ENCODE measurements at regions not wholly inside any gene's neighbourhood (a gene's known extent, or its start where the extent isn't known, plus 50 kb on each side); places are given as distances from the start of the nearest gene placed in this dataset.

DNA sequence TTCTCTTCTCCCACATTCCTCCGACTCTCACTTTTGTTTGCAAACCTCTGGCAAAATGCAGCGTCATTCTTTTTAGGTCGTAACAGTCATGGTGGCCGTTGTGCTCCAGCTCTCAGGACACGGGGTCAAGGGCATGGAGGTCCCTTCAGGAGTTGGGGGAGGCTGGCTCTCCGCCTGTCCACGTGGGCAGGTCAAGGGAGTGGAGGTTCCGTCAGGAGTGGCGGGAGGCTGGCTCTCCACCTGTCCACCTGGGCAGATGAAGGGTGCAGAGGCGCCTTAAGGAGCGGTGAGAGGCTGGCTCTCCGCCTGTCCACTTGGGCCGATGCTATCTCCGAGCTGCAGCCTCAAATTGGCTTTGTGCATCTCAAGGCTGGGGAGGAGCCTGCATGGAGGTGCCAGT lies 98.0 kb downstream of the ERMARD start:
- no peak for DNase-seq
- WGBS (ENCODE audit: low lambda C conversion rate): 51% methylated on average over 13 of the region's 14 CpGs
- no peaks in the 10 kb centered on the region for H3F3A ChIP-seq (replicated peaks; ENCODE audit: insufficient read depth)
- no peak overlapping the region for H3K27ac ChIP-seq (ENCODE audit: low read depth in 2 of 2, low read length in 1 of 2)
- H3K4me3 ChIP-seq (ENCODE audit: low read depth in 2 of 2, low read length in 1 of 2): no peak overlapping the region
- no peak overlapping the region for H3K9ac ChIP-seq
- no peaks in the 10 kb centered on the region for H3K4me1 ChIP-seq (ENCODE audit: control insufficient read depth in 1 of 2, insufficient read depth in 2 of 2, low read depth in 1 of 2, low read length in 1 of 2)
- H3K4me2 ChIP-seq: no peak overlapping the region
- ChIA-PET POLR2A (no interaction called here), CTCF (interaction anchor here (0.6 to 4.4 kb wide), 3 partner anchors 11 to 680 kb away, joined by 3 to 21 read pairs (median 3); no protein-coding TSS in a partner anchor)
- no peaks in the 10 kb centered on the region for H3K79me2 ChIP-seq (ENCODE audit: insufficient read depth)
- H3K27me3 ChIP-seq (ENCODE audit: insufficient read depth): no peaks in the 10 kb centered on the region
- no peaks in the 10 kb centered on the region for H4K20me1 ChIP-seq (ENCODE audit: insufficient read depth)
- no peaks in the 10 kb centered on the region for H3K36me3 ChIP-seq (replicated peaks in 1 of 2; ENCODE audit: control insufficient read depth in 1 of 2, insufficient read depth in 2 of 2, low read length in 1 of 2)
- H3K9me2 ChIP-seq: no peaks in the 10 kb centered on the region
- TF ChIP-seq CHD2 (IDR thresholded peaks at IDR 0.05; ENCODE audit: low read length, partially characterized antibody) (no peak), FOXJ3 (CRISPR knock-in tag; IDR thresholded peaks at IDR 0.05) (no peak), JUND (IDR thresholded peaks at IDR 0.05) (no peak), TEAD4 (IDR thresholded peaks at IDR 0.05; ENCODE audit: borderline replicate concordance, insufficient read depth) (no peak), RFX5 (IDR thresholded peaks at IDR 0.05; ENCODE audit: low read length) (no peak), SMC3 (IDR thresholded peaks at IDR 0.05; ENCODE audit: low read depth, low read length) (no peak), NRF1 (IDR thresholded peaks at IDR 0.05; ENCODE audit: low read depth, low read length) (no peak), EZH2phosphoT487 (IDR thresholded peaks at IDR 0.05; ENCODE audit: borderline replicate concordance, low read depth) (no peak), TAF1 (IDR thresholded peaks at IDR 0.05; ENCODE audit: borderline replicate concordance, low read depth, low read length) (no peak), POLR2AphosphoS5 (IDR thresholded peaks at IDR 0.05; ENCODE audit: low read depth, low read length) (no peak), RXRA (IDR thresholded peaks at IDR 0.05; ENCODE audit: borderline replicate concordance, low read depth) (no peak), TCF12 (IDR thresholded peaks at IDR 0.05) (no peak), EP300 (IDR thresholded peaks at IDR 0.05; ENCODE audit: borderline replicate concordance in 1 of 2, low read depth in 1 of 2, low read length in 1 of 2) (no peak), MXI1 (IDR thresholded peaks at IDR 0.05; ENCODE audit: low read depth, low read length) (no peak), SIN3A (IDR thresholded peaks at IDR 0.05; ENCODE audit: borderline replicate concordance, low read depth, low read length) (no peak)
- TF ChIP-seq, protein P1, sequence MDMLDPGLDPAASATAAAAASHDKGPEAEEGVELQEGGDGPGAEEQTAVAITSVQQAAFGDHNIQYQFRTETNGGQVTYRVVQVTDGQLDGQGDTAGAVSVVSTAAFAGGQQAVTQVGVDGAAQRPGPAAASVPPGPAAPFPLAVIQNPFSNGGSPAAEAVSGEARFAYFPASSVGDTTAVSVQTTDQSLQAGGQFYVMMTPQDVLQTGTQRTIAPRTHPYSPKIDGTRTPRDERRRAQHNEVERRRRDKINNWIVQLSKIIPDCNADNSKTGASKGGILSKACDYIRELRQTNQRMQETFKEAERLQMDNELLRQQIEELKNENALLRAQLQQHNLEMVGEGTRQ (IDR thresholded peaks at IDR 0.05; ENCODE audit: borderline replicate concordance, low read depth, low read length): no peak
- TF ChIP-seq, protein P2, sequence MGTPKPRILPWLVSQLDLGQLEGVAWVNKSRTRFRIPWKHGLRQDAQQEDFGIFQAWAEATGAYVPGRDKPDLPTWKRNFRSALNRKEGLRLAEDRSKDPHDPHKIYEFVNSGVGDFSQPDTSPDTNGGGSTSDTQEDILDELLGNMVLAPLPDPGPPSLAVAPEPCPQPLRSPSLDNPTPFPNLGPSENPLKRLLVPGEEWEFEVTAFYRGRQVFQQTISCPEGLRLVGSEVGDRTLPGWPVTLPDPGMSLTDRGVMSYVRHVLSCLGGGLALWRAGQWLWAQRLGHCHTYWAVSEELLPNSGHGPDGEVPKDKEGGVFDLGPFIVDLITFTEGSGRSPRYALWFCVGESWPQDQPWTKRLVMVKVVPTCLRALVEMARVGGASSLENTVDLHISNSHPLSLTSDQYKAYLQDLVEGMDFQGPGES (IDR thresholded peaks at IDR 0.05; ENCODE audit: low read depth, low read length): no peak
- TF ChIP-seq, protein P3, sequence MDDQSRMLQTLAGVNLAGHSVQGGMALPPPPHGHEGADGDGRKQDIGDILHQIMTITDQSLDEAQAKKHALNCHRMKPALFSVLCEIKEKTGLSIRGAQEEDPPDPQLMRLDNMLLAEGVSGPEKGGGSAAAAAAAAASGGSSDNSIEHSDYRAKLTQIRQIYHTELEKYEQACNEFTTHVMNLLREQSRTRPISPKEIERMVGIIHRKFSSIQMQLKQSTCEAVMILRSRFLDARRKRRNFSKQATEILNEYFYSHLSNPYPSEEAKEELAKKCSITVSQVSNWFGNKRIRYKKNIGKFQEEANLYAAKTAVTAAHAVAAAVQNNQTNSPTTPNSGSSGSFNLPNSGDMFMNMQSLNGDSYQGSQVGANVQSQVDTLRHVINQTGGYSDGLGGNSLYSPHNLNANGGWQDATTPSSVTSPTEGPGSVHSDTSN (IDR thresholded peaks at IDR 0.05): no peak
- TF ChIP-seq, protein P4, sequence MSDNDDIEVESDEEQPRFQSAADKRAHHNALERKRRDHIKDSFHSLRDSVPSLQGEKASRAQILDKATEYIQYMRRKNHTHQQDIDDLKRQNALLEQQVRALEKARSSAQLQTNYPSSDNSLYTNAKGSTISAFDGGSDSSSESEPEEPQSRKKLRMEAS (IDR thresholded peaks at IDR 0.05; ENCODE audit: low read depth): no peak
- TF ChIP-seq, protein P5, sequence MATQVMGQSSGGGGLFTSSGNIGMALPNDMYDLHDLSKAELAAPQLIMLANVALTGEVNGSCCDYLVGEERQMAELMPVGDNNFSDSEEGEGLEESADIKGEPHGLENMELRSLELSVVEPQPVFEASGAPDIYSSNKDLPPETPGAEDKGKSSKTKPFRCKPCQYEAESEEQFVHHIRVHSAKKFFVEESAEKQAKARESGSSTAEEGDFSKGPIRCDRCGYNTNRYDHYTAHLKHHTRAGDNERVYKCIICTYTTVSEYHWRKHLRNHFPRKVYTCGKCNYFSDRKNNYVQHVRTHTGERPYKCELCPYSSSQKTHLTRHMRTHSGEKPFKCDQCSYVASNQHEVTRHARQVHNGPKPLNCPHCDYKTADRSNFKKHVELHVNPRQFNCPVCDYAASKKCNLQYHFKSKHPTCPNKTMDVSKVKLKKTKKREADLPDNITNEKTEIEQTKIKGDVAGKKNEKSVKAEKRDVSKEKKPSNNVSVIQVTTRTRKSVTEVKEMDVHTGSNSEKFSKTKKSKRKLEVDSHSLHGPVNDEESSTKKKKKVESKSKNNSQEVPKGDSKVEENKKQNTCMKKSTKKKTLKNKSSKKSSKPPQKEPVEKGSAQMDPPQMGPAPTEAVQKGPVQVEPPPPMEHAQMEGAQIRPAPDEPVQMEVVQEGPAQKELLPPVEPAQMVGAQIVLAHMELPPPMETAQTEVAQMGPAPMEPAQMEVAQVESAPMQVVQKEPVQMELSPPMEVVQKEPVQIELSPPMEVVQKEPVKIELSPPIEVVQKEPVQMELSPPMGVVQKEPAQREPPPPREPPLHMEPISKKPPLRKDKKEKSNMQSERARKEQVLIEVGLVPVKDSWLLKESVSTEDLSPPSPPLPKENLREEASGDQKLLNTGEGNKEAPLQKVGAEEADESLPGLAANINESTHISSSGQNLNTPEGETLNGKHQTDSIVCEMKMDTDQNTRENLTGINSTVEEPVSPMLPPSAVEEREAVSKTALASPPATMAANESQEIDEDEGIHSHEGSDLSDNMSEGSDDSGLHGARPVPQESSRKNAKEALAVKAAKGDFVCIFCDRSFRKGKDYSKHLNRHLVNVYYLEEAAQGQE (IDR thresholded peaks at IDR 0.05; ENCODE audit: low read depth, low read length): no peak
- no peaks in the 10 kb centered on the region for H3K9me3 ChIP-seq
- H2AFZ ChIP-seq (ENCODE audit: low read depth): no peak overlapping the region

All from SK-N-SH (cell line).